C4-2B (cell line): ENCODE measurements at regions not wholly inside any gene's neighbourhood (a gene's known extent, or its start where the extent isn't known, plus 50 kb on each side); places are given as distances from the start of the nearest gene placed in this dataset.

Experiments
- H3K27ac ChIP-seq: fragments of 450-650 bp; 2 replicates; pipeline ENCODE4 v1.5.1; 2017
- ZFX ChIP-seq: fragments of 450-650 bp; IDR thresholded peaks from 2 replicates; pipeline ENCODE4 v1.6.1; 2017
- TF ChIP-seq, protein P1 (sequence below): fragments of 450-650 bp; conservative IDR thresholded peaks from 2 replicates; pipeline ENCODE4 v1.5.1; 2017; ENCODE audit warnings: mild to moderate bottlenecking

GRCh38 chr13:85974608-85975366, 175.6 kb upstream of the SLITRK6 start:
- H3K27ac ChIP-seq: no peak overlapping the region
- TF ChIP-seq, protein P1, sequence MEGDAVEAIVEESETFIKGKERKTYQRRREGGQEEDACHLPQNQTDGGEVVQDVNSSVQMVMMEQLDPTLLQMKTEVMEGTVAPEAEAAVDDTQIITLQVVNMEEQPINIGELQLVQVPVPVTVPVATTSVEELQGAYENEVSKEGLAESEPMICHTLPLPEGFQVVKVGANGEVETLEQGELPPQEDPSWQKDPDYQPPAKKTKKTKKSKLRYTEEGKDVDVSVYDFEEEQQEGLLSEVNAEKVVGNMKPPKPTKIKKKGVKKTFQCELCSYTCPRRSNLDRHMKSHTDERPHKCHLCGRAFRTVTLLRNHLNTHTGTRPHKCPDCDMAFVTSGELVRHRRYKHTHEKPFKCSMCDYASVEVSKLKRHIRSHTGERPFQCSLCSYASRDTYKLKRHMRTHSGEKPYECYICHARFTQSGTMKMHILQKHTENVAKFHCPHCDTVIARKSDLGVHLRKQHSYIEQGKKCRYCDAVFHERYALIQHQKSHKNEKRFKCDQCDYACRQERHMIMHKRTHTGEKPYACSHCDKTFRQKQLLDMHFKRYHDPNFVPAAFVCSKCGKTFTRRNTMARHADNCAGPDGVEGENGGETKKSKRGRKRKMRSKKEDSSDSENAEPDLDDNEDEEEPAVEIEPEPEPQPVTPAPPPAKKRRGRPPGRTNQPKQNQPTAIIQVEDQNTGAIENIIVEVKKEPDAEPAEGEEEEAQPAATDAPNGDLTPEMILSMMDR: no peak
- TF ChIP-seq ZFX: no peak

DNA sequence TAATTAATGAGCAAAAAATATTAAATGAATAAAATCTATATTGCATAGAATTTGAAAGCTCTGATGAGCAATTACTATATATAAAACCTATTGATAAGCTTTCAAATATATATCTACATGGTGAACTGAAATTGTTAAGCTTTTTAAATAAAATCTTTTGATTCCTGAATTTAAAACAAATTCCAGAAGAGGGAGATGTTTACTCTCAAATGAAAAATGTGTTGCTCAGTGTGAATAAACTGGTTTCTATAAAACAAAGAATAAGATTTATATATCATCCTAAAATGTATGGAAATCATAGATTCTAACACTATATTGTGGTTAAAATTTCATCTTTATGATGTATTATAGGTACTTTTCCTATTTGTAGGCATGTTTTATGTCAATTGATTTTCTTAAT, 171.5 kb upstream of the SLITRK6 start:
- H3K27ac ChIP-seq: no peak overlapping the region
- no peak for TF ChIP-seq ZFX
- TF ChIP-seq, protein P1: peak; percentile 24

GRCh38 chr13:85969331-85969730, 170.1 kb upstream of the SLITRK6 start:
- no peak overlapping the region for H3K27ac ChIP-seq
- TF ChIP-seq, protein P1: no peak
- no peak for TF ChIP-seq ZFX

GRCh38 chr13:85935868-85936467, 136.7 kb upstream of the SLITRK6 start:
- no peak overlapping the region for H3K27ac ChIP-seq
- TF ChIP-seq, protein P1: no peak
- no peak for TF ChIP-seq ZFX

DNA sequence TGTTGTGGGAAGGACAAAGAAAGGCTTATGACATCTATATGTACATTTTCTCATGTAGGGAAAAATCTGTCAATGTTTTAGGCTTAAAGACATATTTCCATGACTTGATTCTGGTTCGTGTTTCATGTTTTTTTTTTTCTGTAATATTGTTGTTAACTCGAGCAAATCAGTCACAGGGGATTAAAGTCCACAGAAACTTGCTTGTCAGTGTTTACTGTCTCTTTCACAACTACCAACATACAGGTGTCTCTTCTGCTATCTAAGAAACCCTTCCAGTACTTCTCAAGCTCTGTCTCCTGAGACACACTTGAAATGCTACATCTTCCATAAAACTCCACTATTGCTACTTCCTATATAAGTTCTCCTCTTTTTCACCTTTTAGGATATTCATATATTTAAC, 130.9 kb upstream of the SLITRK6 start:
- no peak overlapping the region for H3K27ac ChIP-seq
- TF ChIP-seq ZFX: no peak
- TF ChIP-seq, protein P1: no peak

DNA sequence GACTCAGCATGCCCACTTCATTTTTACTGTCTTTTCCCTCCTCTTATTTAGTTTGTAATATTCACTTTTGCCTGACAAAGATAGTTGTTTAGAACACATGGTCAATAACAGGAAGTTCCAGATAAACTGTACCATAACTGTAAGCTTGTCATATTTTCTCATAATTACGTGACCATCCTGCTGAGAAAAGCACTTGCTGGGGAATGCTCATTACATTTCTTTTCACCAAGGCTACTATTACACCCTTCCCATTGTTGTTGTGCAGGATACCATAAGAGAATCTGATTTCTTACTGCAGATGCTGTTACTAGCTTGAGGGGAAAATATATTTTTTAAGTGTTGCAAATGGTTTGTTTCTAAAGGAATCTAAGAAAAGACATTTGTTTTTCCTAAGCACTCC, 111.7 kb upstream of the SLITRK6 start:
- TF ChIP-seq, protein P1: no peak
- TF ChIP-seq ZFX: no peak
- H3K27ac ChIP-seq: no peak overlapping the region

DNA sequence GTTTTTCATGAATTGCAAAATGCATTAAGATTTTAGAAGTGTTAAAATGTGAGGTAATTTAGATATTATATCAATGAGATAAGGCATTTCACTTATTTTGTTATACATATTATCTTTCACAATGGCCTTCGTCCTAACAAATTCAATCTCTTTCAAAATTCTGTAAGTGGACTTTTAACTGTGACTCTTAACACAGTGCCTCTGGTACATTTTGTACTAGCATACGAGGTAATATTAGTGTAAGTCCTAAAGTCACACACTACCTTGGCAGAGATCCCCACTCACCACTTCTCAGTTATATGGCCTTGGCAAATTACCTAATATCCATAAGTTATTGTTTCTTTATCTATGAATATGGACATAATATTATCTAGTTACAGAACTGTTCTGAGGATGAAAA, 101.3 kb upstream of the SLITRK6 start:
- TF ChIP-seq, protein P1: no peak
- TF ChIP-seq ZFX: no peak
- H3K27ac ChIP-seq: no peak overlapping the region
